ENCODE measurements at regions not wholly inside any gene's neighbourhood (a gene's known extent, or its start where the extent isn't known, plus 50 kb on each side); places are given as distances from the start of the nearest gene placed in this dataset.
"Not testable (repeated sequence)": the region's sequence is repeated elsewhere in the genome, so short reads cannot be mapped to it uniquely, and the experiment has no call there.

DNA sequence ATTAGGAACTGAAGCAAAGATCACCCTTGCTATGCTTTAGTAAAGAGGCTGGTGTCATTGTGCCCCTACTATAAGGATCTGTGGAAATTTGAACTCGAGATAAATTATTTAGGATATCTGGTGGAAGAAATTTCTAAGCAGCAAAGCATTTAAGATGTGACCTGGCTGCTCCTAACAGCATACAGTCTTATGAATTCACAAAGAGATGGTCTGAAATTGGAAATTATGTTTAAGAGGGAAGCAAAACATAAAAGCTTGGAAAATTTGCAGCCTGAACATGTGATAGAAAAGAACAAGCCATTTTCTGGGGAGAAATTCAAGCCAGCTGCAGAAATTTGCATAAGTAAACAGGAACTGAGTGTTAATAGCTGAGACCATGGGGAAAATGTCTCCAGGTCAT is 223.7 kb downstream of the FBXO4 start:
- Mint-ChIP-seq H3K9me3 (peaks cover 32% of the 10 kb centered on the region), H3K4me3 (no peak overlapping the region), H3K27ac (no peak overlapping the region), H3K27me3 (no peaks in the 10 kb centered on the region), H3K36me3 (ENCODE audit: low read depth) (peaks cover 4% of the 10 kb centered on the region), H3K4me1 (no peaks in the 10 kb centered on the region)
- TF ChIP-seq, protein P1, sequence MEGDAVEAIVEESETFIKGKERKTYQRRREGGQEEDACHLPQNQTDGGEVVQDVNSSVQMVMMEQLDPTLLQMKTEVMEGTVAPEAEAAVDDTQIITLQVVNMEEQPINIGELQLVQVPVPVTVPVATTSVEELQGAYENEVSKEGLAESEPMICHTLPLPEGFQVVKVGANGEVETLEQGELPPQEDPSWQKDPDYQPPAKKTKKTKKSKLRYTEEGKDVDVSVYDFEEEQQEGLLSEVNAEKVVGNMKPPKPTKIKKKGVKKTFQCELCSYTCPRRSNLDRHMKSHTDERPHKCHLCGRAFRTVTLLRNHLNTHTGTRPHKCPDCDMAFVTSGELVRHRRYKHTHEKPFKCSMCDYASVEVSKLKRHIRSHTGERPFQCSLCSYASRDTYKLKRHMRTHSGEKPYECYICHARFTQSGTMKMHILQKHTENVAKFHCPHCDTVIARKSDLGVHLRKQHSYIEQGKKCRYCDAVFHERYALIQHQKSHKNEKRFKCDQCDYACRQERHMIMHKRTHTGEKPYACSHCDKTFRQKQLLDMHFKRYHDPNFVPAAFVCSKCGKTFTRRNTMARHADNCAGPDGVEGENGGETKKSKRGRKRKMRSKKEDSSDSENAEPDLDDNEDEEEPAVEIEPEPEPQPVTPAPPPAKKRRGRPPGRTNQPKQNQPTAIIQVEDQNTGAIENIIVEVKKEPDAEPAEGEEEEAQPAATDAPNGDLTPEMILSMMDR (IDR thresholded peaks at IDR 0.05): no peak
- DNase-seq (no peak), ATAC-seq (ENCODE audit: low read depth) (no peak)
- ChIA-PET CTCF (no interaction called here), POLR2A (no interaction called here)
- intact Hi-C loops (cut with micrococcal nuclease): no loop called here

DNA sequence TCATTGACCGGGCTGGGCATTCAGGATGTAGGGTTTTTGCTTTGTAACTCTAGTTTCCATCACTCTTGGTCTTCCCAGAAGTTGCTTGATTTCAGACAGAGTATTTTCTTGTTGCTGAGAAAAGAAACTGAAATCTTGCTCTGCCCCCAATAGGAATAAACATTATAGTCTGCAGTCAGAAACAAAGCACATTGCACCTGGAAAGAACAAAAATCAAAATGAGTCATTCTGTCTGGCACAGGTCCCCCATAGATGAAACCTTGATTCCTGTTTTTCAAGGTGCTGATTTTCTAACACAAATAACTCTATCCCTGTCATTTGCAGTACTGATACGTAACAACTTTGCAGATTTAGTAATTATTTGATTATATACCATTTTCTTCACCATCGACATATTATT is 232.1 kb downstream of the FBXO4 start:
- no peak overlapping the region for H3K4me3 Mint-ChIP-seq
- CTCF ChIA-PET: no interaction called here
- POLR2A ChIA-PET: no interaction called here
- TF ChIP-seq, protein P1 (IDR thresholded peaks at IDR 0.05): no peak
- ATAC-seq (ENCODE audit: low read depth) (no peak), DNase-seq (no peak)
- intact Hi-C loops (cut with micrococcal nuclease): no loop called here
- H3K9me3 Mint-ChIP-seq: no peaks in the 10 kb centered on the region
- no peak overlapping the region for H3K27ac Mint-ChIP-seq
- no peaks in the 10 kb centered on the region for H3K27me3 Mint-ChIP-seq
- no peaks in the 10 kb centered on the region for H3K36me3 Mint-ChIP-seq (ENCODE audit: low read depth)
- H3K4me1 Mint-ChIP-seq: no peaks in the 10 kb centered on the region

DNA sequence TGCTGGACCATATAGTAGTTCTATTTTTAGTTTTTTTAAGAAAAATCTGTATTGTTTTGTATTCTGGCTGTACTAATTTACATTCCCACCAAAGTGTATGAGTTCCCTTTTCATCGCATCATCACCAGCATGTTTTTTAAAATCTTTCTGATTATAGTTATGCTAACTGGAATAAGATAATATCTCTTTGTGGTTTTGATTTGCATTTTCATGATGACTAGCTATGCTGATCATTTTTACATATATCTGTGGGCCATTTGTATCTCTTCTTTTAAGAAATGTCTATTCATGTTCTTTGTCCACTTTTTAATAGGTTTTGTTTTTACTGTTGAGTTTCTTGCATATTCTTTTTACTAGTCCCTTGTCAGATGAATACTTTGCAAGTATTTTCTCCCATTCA is 238.0 kb downstream of the FBXO4 start:
- no peak for ATAC-seq (ENCODE audit: low read depth)
- TF ChIP-seq, protein P1 (IDR thresholded peaks at IDR 0.05): no peak
- intact Hi-C loops (cut with micrococcal nuclease): no loop called here
- Mint-ChIP-seq H3K27ac (no peak overlapping the region), H3K36me3 (ENCODE audit: low read depth) (no peaks in the 10 kb centered on the region), H3K9me3 (peaks cover 3% of the 10 kb centered on the region), H3K4me3 (no peak overlapping the region), H3K4me1 (no peaks in the 10 kb centered on the region), H3K27me3 (no peaks in the 10 kb centered on the region)
- DNase-seq: no peak
- CTCF ChIA-PET: no interaction called here
- POLR2A ChIA-PET: no interaction called here

DNA sequence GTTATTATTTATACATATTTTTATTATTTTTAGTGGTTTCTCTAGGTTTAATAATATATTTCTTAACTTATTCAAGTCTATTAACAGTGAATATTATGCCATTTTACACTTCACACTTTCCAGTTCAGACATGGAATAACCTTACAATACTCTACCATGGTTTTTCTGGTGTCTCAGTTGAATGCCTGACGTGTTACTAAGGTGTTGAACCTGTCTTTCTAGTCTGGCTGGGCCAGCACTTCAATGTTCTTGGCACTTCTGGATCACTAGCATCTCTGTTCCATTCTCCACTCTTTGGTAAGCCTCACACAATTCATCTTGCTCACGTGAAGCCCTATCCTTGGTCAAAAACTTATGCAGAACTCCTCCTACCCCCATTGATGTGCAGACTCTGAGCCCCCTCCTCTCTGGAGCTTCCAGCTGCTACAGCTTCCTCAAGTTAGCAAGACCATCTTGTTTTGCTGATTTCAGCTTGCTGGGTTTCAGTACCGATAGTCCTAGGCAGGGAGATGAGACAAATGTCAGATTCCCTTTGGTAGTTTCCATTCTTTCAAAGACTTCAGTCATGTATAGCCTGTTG is 243.1 kb downstream of the FBXO4 start:
- peaks cover 3% of the 10 kb centered on the region for H3K9me3 Mint-ChIP-seq
- intact Hi-C loops (cut with micrococcal nuclease): no loop called here

DNA sequence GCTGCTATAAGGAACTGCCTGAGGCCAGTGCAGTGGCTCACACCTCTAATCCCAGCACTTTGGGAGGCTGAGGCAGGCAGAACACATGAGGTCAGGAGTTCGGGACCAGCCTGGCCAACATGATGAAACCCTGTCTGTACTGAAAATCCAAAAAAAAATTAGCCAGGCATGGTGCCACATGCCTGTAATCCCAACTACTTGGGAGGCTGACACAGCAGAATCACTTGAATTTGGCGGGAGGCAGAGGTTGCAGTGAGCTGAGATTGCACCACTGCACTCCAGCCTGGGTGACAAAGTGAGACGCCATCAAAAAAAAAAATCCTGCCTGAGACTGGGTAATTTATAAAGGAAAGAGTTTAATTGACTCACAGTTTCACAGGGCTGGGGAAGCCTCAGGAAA is 247.1 kb upstream of the GHR start:
- H3K27ac Mint-ChIP-seq; H3K27me3 Mint-ChIP-seq; POLR2A ChIA-PET; CTCF ChIA-PET; intact Hi-C loops (cut with micrococcal nuclease); H3K4me1 Mint-ChIP-seq; DNase-seq; H3K4me3 Mint-ChIP-seq; ATAC-seq (ENCODE audit: low read depth); H3K36me3 Mint-ChIP-seq (ENCODE audit: low read depth): not testable (repeated sequence)
- peaks cover 12% of the 10 kb centered on the region for H3K9me3 Mint-ChIP-seq

More for the DNA sequence above, 243.1 kb downstream of the FBXO4 start:
- Mint-ChIP-seq H3K27me3 (no peaks in the 10 kb centered on the region), H3K36me3 (ENCODE audit: low read depth) (no peaks in the 10 kb centered on the region), H3K4me3 (no peak overlapping the region), H3K4me1 (no peaks in the 10 kb centered on the region), H3K27ac (no peak overlapping the region)
- ChIA-PET CTCF (no interaction called here), POLR2A (no interaction called here)
- ATAC-seq (ENCODE audit: low read depth) (no peak), DNase-seq (no peak)
- TF ChIP-seq, protein P1 (IDR thresholded peaks at IDR 0.05): no peak

DNA sequence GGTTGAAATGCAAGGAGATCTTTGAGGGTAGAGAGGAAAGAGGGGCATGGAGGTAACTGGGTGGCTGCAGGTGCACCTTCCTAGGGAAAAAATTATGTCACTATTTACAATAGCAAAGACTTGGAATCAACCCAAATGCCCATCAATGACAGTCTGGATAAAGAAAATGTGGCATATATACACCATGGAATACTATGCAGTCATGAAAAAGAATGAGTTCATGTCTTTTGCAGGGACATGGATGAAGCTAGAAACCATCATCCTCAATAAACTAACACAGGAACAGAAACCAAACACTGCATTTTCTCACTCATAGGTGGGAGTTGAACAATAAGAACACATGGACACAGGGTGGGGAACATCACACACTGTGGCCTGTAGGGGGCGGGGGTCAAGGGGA is 243.4 kb upstream of the GHR start:
- H3K27me3 Mint-ChIP-seq; POLR2A ChIA-PET; CTCF ChIA-PET; ATAC-seq (ENCODE audit: low read depth); H3K4me1 Mint-ChIP-seq; DNase-seq; H3K4me3 Mint-ChIP-seq; H3K36me3 Mint-ChIP-seq (ENCODE audit: low read depth); H3K27ac Mint-ChIP-seq; intact Hi-C loops (cut with micrococcal nuclease): not testable (repeated sequence)
- peaks cover 12% of the 10 kb centered on the region for H3K9me3 Mint-ChIP-seq

Measured in activated B cell treated with CpG ODN at 0.5 μM for 24 hours (primary cell).